GM23338 (cell line): ENCODE measurements at regions not wholly inside any gene's neighbourhood (a gene's known extent, or its start where the extent isn't known, plus 50 kb on each side); places are given as distances from the start of the nearest gene placed in this dataset.

Source experiments
- ATAC-seq: fragments of 200-7000 bp; cut with Tn5 transposase; 3 replicates; pipeline ENCODE4 v1.9.1; 2020
- DNase-seq: peaks from one replicate; pipeline ENCODE4 v3.0.0-alpha.2; 2015; ENCODE audit warnings: low spot score
- H2AFZ ChIP-seq: fragments of 200-600 bp; sonication (generic); 2 replicates; pipeline ENCODE4 v1.8.0; 2016; ENCODE audit warnings: antibody characterized with exemption, mild to moderate bottlenecking, moderate library complexity
- H3F3A ChIP-seq: fragments of 200-600 bp; sonication (generic); replicated peaks from 2 replicates; pipeline ENCODE4 v1.8.0; 2017; ENCODE audit warnings: antibody characterized with exemption, mixed run types, low read depth
- H3K27ac ChIP-seq: fragments of 200-600 bp; sonication (generic); 2 replicates; pipeline ENCODE4 v1.6.1; 2016; ENCODE audit warnings: low read depth
- H3K27me3 ChIP-seq: fragments of 200-600 bp; sonication (generic); 2 replicates; pipeline ENCODE4 v1.8.0; 2016; ENCODE audit warnings: mild to moderate bottlenecking, mixed run types, moderate library complexity; ENCODE audit not compliant: insufficient read depth
- H3K36me3 ChIP-seq: fragments of 200-600 bp; sonication (generic); 2 replicates; pipeline ENCODE4 v1.8.0; 2016; ENCODE audit warnings: mild to moderate bottlenecking; ENCODE audit not compliant: insufficient read depth
- H3K4me1 ChIP-seq: fragments of 200-600 bp; sonication (generic); 2 replicates; pipeline ENCODE4 v1.8.0; 2016; ENCODE audit warnings: mild to moderate bottlenecking, moderate library complexity; ENCODE audit not compliant: insufficient read depth
- H3K4me2 ChIP-seq: fragments of 200-600 bp; sonication (generic); 2 replicates; pipeline ENCODE4 v1.7.1; 2017; ENCODE audit warnings: mixed run types
- H3K4me3 ChIP-seq: fragments of 200-600 bp; sonication (generic); 2 replicates; pipeline ENCODE4 v1.6.1; 2016; ENCODE audit warnings: mixed run types
- H3K79me2 ChIP-seq: fragments of 200-600 bp; sonication (generic); replicated peaks from 2 replicates; pipeline ENCODE4 v1.8.0; 2017; ENCODE audit warnings: mild to moderate bottlenecking; ENCODE audit not compliant: insufficient read depth
- H3K9me2 ChIP-seq: fragments of 200-600 bp; sonication (generic); 2 replicates; pipeline ENCODE4 v1.8.0; 2017; ENCODE audit not compliant: insufficient read depth
- H4K20me1 ChIP-seq: fragments of 200-600 bp; sonication (generic); replicated peaks from 2 replicates; pipeline ENCODE4 v1.8.0; 2017; ENCODE audit warnings: mild to moderate bottlenecking; ENCODE audit not compliant: insufficient read depth
- H3K27ac Mint-ChIP-seq: 2 replicates; pipeline ENCODE4 v1.8.0; 2020; ENCODE audit warnings: inconsistent platforms, mild to moderate bottlenecking, moderate library complexity, mixed read lengths
- H3K27me3 Mint-ChIP-seq: 3 replicates; pipeline ENCODE4 v1.8.0; 2022; ENCODE audit warnings: low read depth, mild to moderate bottlenecking, moderate library complexity, mixed read lengths, inconsistent platforms; ENCODE audit not compliant: insufficient read depth, poor library complexity
- H3K36me3 Mint-ChIP-seq: 3 replicates; pipeline ENCODE4 v1.8.0; 2021; ENCODE audit warnings: low read depth, mild to moderate bottlenecking, inconsistent platforms, moderate library complexity, mixed read lengths
- H3K4me1 Mint-ChIP-seq: 3 replicates; pipeline ENCODE4 v1.8.0; 2020; ENCODE audit warnings: mild to moderate bottlenecking, inconsistent platforms, mixed read lengths
- H3K4me3 Mint-ChIP-seq: 3 replicates; pipeline ENCODE4 v1.8.0; 2021; ENCODE audit warnings: moderate library complexity, mild to moderate bottlenecking, inconsistent platforms, mixed read lengths
- H3K9me3 Mint-ChIP-seq: 3 replicates; pipeline ENCODE4 v1.8.0; 2020; ENCODE audit warnings: moderate library complexity, mild to moderate bottlenecking, inconsistent platforms, mixed read lengths
- CREB1 ChIP-seq: fragments of 250-450 bp; sonication (Bioruptor Pico); IDR thresholded peaks from 2 replicates; pipeline ENCODE4 v1.5.0; 2020; ENCODE audit warnings: low read depth, mild to moderate bottlenecking, moderate library complexity
- CTCF ChIP-seq, 2 experiments: fragments of 200-600 bp in 1 of 2; sonication (generic) in 1 of 2; conservative IDR thresholded peaks; 2 replicates each; pipeline versions ENCODE4 v1.5.1 to v1.6.1; 2016 to 2017; ENCODE audit warnings: antibody characterized with exemption in 2 of 2, low read depth in 2 of 2, mild to moderate bottlenecking in 2 of 2, moderate library complexity in 1 of 2
- ETS1 ChIP-seq: IDR thresholded peaks from 2 replicates; pipeline ENCODE4 v1.6.1; 2016; ENCODE audit warnings: antibody characterized with exemption
- EZH2 ChIP-seq: fragments of 200-600 bp; sonication (generic); IDR thresholded peaks from one replicate; pipeline ENCODE4 v1.8.0; 2017; ENCODE audit warnings: antibody characterized with exemption, mild to moderate bottlenecking, low read depth; ENCODE audit not compliant: unreplicated experiment
- STAT1 ChIP-seq: IDR thresholded peaks from one replicate; pipeline ENCODE4 v1.6.1; 2016; ENCODE audit warnings: antibody characterized with exemption; ENCODE audit not compliant: unreplicated experiment

- Histone ChIP-seq H3K36me3 (no peaks in the 10 kb centered on the region), H3F3A (no peaks in the 10 kb centered on the region), H4K20me1 (no peaks in the 10 kb centered on the region), H2AFZ (peak overlapping the region; percentile 8; the same call in 1 of the 2 replicates), H3K9me2 (no peaks in the 10 kb centered on the region), H3K27ac (no peak overlapping the region), H3K27me3 (no peaks in the 10 kb centered on the region), H3K4me1 (peaks cover 19% of the 10 kb centered on the region), H3K4me2 (no peak overlapping the region), H3K4me3 (no peak overlapping the region), H3K79me2 (no peaks in the 10 kb centered on the region)
- Mint-ChIP-seq H3K27ac (no peak overlapping the region), H3K9me3 (no peaks in the 10 kb centered on the region), H3K36me3 (no peaks in the 10 kb centered on the region), H3K4me3 (no peak overlapping the region), H3K4me1 (peaks cover 15% of the 10 kb centered on the region; the same call in 2 of the 3 replicates), H3K27me3 (no peaks in the 10 kb centered on the region)
- DNase-seq = no peak
- no peak for TF ChIP-seq EZH2
- TF ChIP-seq STAT1 = no peak
- TF ChIP-seq CREB1 (CRISPR knock-in tag) = no peak
- no peak for TF ChIP-seq CTCF (conservative IDR thresholded peaks at IDR 0.05; ENCODE audit: low read depth in 2 of 2)
- no peak for TF ChIP-seq ETS1
- no peak for ATAC-seq
Observed at GRCh38 chr2:142687509-142687908, 190.0 kb upstream of the KYNU start.

- DNase-seq (peak; percentile 4), ATAC-seq (no peak)
- peaks cover 16% of the 10 kb centered on the region; the same call in 2 of the 3 replicates for H3K4me1 Mint-ChIP-seq
- H3F3A ChIP-seq = no peaks in the 10 kb centered on the region
- H3K4me3 ChIP-seq = no peak overlapping the region
- TF ChIP-seq ETS1 (no peak), CREB1 (CRISPR knock-in tag) (no peak), STAT1 (no peak)
- no peaks in the 10 kb centered on the region for H3K79me2 ChIP-seq
- peak overlapping the region; percentile 8; the same call in 1 of the 2 replicates for H2AFZ ChIP-seq
- no peaks in the 10 kb centered on the region for H3K27me3 Mint-ChIP-seq
- no peak overlapping the region for H3K27ac Mint-ChIP-seq
- H3K27ac ChIP-seq = no peak overlapping the region
- no peak overlapping the region for H3K4me3 Mint-ChIP-seq
- no peak overlapping the region for H3K4me2 ChIP-seq
- peaks cover 20% of the 10 kb centered on the region for H3K4me1 ChIP-seq
- H3K27me3 ChIP-seq = no peaks in the 10 kb centered on the region
- no peaks in the 10 kb centered on the region for H3K36me3 ChIP-seq
- H4K20me1 ChIP-seq = no peaks in the 10 kb centered on the region
- no peaks in the 10 kb centered on the region for H3K36me3 Mint-ChIP-seq
- no peaks in the 10 kb centered on the region for H3K9me2 ChIP-seq
- H3K9me3 Mint-ChIP-seq = no peaks in the 10 kb centered on the region
Observed at GRCh38 chr2:142687075-142687474, 190.4 kb upstream of the KYNU start.
